Gastroesophageal sphincter (tissue), 3 donors: ENCODE measurements at regions not wholly inside any gene's neighbourhood (a gene's known extent, or its start where the extent isn't known, plus 50 kb on each side); places are given as distances from the start of the nearest gene placed in this dataset.

Experiments used
- EP300 ChIP-seq: sonication (generic); formaldehyde crosslinking; IDR thresholded peaks from one replicate; pipeline ENCODE4 v1.6.1; 2017; ENCODE audit warnings: antibody characterized with exemption, mild to moderate bottlenecking
- POLR2A ChIP-seq, 2 donors: fragments of 450-650 bp; IDR thresholded peaks; one replicate each; pipeline ENCODE4 v1.6.1; 2017; ENCODE audit warnings: antibody characterized with exemption in 2 of 2, mild to moderate bottlenecking in 2 of 2, moderate library complexity in 1 of 2
- POLR2AphosphoS5 ChIP-seq: sonication (generic); formaldehyde crosslinking; IDR thresholded peaks from one replicate; pipeline ENCODE4 v1.6.1; 2017; ENCODE audit warnings: antibody characterized with exemption
- TF ChIP-seq, protein P1 (sequence below), 4 experiments: fragments of 200-600 bp in 2 of 4; fragments of 450-650 bp in 2 of 4; sonication (generic) in 1 of 4; IDR thresholded peaks; one replicate each; pipeline ENCODE4 v1.5.1; 2017 to 2019; ENCODE audit warnings: antibody characterized with exemption in 4 of 4, mild to moderate bottlenecking in 2 of 4, moderate library complexity in 2 of 4

DNA sequence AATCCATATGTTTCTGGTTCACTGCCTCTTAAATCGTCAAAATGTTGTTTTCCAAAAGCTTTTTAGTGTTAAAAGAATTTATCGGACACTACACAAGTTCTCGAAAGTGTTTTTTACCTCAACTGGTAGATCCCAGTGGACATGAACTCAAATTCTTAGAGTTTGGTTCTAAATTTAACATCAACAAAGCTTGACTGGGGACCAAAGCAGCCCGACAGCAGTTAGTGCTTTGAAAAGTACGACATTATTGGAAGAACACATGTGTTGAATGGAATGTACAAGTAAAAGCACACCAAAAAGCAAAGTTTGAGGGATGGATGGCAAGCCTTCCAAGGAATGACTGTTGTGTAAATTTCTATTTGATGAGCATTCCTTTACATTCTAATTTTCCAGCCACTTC lies 803.9 kb upstream of the POU3F3 start:
- TF ChIP-seq, protein P1, sequence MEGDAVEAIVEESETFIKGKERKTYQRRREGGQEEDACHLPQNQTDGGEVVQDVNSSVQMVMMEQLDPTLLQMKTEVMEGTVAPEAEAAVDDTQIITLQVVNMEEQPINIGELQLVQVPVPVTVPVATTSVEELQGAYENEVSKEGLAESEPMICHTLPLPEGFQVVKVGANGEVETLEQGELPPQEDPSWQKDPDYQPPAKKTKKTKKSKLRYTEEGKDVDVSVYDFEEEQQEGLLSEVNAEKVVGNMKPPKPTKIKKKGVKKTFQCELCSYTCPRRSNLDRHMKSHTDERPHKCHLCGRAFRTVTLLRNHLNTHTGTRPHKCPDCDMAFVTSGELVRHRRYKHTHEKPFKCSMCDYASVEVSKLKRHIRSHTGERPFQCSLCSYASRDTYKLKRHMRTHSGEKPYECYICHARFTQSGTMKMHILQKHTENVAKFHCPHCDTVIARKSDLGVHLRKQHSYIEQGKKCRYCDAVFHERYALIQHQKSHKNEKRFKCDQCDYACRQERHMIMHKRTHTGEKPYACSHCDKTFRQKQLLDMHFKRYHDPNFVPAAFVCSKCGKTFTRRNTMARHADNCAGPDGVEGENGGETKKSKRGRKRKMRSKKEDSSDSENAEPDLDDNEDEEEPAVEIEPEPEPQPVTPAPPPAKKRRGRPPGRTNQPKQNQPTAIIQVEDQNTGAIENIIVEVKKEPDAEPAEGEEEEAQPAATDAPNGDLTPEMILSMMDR (IDR thresholded peaks at IDR 0.05) = no peak
- TF ChIP-seq EP300 = no peak
- TF ChIP-seq POLR2A (IDR thresholded peaks at IDR 0.05) = no peak
- TF ChIP-seq POLR2AphosphoS5 = no peak
